Mucosa of rectum (tissue), 2 donors: ENCODE measurements at regions not wholly inside any gene's neighbourhood (a gene's known extent, or its start where the extent isn't known, plus 50 kb on each side); places are given as distances from the start of the nearest gene placed in this dataset.

Experiments
- H3K27ac ChIP-seq, 2 donors: one replicate each; pipeline ENCODE4 v1.7.0; 2013; ENCODE audit warnings: inconsistent platforms in 2 of 2, low read depth in 2 of 2, low read length in 2 of 2
- H3K27me3 ChIP-seq, 2 donors: one replicate each; pipeline ENCODE4 v1.7.0; 2013; ENCODE audit warnings: low read length in 2 of 2; ENCODE audit not compliant: control insufficient read depth in 2 of 2, insufficient read depth in 2 of 2
- H3K36me3 ChIP-seq, 2 donors: one replicate each; pipeline ENCODE4 v1.7.0; 2013; ENCODE audit warnings: low read length in 2 of 2; ENCODE audit not compliant: control insufficient read depth in 2 of 2, insufficient read depth in 2 of 2
- H3K4me1 ChIP-seq, 2 donors: one replicate each; pipeline ENCODE4 v1.7.0; 2013; ENCODE audit warnings: low read length in 2 of 2, mild to moderate bottlenecking in 1 of 2; ENCODE audit not compliant: control insufficient read depth in 2 of 2, insufficient read depth in 2 of 2
- H3K4me3 ChIP-seq, 2 donors: one replicate each; pipeline ENCODE4 v1.7.0; 2013; ENCODE audit warnings: low read length in 2 of 2
- H3K9ac ChIP-seq, 2 donors: one replicate each; pipeline ENCODE4 v1.7.0; 2013; ENCODE audit warnings: low read length in 2 of 2, low read depth in 1 of 2, mild to moderate bottlenecking in 1 of 2
- H3K9me3 ChIP-seq, 2 donors: one replicate each; pipeline ENCODE4 v1.7.0; 2013; ENCODE audit warnings: low read length in 2 of 2; ENCODE audit not compliant: control insufficient read depth in 2 of 2
- donor health status: healthy.
- donor health status: Normal muscosa, but diverticular disease.

DNA sequence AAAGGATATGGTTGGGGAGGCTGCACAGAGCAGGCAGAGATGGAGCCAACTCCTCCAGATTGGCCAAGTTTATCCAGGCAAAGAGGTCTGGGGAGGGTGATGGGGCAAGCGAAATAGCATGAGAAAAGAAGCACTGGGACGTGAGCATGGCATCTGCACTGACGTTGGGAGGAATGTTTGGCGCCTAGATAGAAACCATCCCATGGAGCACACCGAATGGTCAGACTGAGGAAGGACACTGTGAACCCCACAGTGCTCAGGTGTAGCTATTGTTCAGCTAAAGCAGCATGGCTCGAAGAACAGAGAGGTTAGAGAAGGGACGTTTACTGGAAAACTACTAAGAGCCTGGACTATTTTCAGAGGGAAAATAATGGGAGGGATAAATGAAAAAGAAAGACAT lies 387.1 kb downstream of the EMP1 start:
- Histone ChIP-seq H3K36me3 (no peaks in the 10 kb centered on the region), H3K27ac (no peak overlapping the region), H3K9me3 (no peaks in the 10 kb centered on the region), H3K9ac (no peak overlapping the region), H3K4me1 (no peaks in the 10 kb centered on the region), H3K4me3 (no peak overlapping the region), H3K27me3 (no peaks in the 10 kb centered on the region)

DNA sequence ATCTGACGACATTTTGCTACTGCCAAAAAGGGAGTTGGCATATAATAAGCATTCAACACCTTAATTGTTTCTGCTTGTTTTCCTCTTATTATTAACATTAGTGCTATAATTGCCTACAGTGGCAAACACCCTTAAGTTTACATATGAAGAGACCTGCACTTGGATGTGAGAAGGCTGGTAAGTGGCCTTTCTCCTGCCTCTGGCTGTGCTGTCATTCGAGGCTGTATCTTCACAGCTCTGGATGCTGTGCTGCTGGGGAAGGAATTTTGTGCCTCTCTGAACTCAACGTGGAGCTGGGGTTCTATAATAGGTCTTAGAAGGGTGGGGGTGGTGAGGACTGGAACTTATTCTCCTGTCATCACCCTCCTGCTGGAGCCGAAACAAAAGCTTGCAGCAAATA lies 385.9 kb downstream of the EMP1 start:
- H3K36me3 ChIP-seq = no peaks in the 10 kb centered on the region
- no peak overlapping the region for H3K4me3 ChIP-seq
- no peak overlapping the region for H3K27ac ChIP-seq
- H3K4me1 ChIP-seq = no peaks in the 10 kb centered on the region
- H3K27me3 ChIP-seq = no peaks in the 10 kb centered on the region
- H3K9ac ChIP-seq = no peak overlapping the region
- no peaks in the 10 kb centered on the region for H3K9me3 ChIP-seq

DNA sequence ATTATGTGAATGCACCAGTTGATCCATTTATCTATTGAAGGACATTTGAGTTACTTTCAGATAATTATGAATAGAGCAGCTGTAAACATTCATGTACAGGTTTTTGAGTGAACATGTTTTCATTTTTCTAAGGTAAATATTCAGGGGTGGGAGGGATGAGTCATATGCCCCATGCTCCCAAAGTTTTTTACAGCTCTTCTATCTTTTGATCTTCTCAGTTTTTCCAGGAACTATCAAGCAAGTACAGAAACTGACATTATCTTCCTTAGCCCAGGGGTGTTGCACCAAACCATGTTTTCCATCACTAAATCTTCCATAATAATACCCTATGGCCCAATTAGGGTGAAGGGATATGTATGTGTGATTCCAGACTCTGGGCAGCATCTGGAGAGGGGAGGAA lies 384.5 kb downstream of the EMP1 start:
- Histone ChIP-seq H3K27ac (no peak overlapping the region), H3K27me3 (no peaks in the 10 kb centered on the region), H3K4me3 (no peak overlapping the region), H3K9me3 (no peaks in the 10 kb centered on the region), H3K36me3 (no peaks in the 10 kb centered on the region), H3K4me1 (no peaks in the 10 kb centered on the region), H3K9ac (no peak overlapping the region)

DNA sequence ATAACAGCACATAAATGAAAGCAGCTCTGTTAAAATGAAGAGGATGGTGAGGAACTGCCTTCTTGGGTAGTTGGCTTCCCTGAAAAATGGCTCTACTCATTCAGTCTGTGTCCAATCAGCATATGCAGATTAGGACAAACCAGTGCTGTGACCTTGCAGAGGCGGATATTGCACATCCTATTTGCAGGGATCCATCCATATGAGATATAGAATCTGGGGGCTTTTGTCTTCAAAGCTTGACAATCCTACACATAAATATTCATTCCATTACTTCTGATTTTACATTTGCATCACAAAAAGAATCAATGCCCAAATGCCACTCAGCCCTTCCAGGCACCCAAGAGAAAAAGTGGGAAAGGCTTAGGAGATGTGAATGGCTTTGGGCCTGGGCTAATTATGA lies 383.7 kb downstream of the EMP1 start:
- Histone ChIP-seq H3K27me3 (no peaks in the 10 kb centered on the region), H3K9ac (no peak overlapping the region), H3K27ac (no peak overlapping the region), H3K4me1 (no peaks in the 10 kb centered on the region), H3K9me3 (no peaks in the 10 kb centered on the region), H3K36me3 (no peaks in the 10 kb centered on the region), H3K4me3 (no peak overlapping the region)

DNA sequence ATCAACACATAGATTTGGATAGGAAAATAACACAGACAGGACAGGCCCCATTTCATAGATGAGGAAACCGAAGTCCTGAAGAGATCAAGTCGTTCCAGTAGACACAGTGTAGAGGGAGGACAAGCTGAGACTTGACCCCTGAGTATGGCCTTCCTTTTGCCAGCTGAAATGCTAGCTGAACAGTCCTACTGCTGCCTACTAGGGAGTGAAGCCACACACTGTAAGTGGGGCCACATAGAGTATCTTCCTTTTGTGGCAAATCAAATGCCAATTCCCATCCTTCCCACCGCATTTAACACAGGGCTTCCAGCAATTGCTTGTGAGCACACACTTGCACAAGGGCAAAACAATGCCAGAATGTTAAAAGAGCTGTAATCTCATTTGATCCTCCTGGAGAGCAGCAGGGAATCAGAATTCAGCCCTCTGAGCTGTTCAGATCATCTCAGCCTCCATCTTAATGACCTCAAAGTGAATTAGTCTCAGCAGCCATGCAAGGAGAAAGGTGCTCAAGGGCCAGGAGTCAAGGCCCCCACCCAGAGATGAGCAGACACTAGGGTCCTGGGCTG lies 380.5 kb downstream of the EMP1 start:
- no peaks in the 10 kb centered on the region for H3K9me3 ChIP-seq
- H3K4me3 ChIP-seq = no peak overlapping the region
- no peaks in the 10 kb centered on the region for H3K27me3 ChIP-seq
- H3K36me3 ChIP-seq = no peaks in the 10 kb centered on the region
- no peak overlapping the region for H3K9ac ChIP-seq
- H3K4me1 ChIP-seq = no peaks in the 10 kb centered on the region
- H3K27ac ChIP-seq = no peak overlapping the region

DNA sequence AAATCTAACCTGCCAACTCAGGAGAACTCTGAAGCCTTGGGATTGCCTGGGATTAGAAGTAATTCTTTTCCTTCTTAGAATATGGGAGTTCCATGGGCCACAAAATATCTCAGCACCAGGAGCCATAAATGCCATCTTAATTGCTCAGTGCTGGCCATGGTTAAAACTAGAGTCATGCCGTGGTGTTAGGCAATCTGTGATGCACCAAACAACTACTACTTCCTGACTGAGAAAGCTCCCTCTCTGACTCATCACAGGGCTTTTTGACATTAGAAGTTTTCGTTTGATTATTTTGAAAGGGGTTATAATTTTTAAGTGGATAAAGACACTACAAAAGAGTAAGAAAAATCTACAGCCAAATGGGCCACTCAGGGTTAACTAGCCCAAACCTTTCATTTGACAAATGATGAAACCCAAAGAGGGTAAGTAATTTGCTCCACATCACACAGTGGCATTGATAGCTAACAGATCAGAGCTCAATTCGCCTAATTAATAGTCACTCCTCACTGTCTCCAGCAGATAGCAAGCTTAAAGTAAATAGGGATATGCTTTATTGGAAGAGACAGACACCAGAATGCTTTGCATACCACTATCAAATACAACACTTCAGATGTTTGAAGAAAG lies 377.3 kb downstream of the EMP1 start:
- Histone ChIP-seq H3K4me1 (no peaks in the 10 kb centered on the region), H3K9me3 (no peaks in the 10 kb centered on the region), H3K36me3 (no peaks in the 10 kb centered on the region), H3K9ac (no peak overlapping the region), H3K4me3 (no peak overlapping the region), H3K27me3 (no peaks in the 10 kb centered on the region), H3K27ac (no peak overlapping the region)

DNA sequence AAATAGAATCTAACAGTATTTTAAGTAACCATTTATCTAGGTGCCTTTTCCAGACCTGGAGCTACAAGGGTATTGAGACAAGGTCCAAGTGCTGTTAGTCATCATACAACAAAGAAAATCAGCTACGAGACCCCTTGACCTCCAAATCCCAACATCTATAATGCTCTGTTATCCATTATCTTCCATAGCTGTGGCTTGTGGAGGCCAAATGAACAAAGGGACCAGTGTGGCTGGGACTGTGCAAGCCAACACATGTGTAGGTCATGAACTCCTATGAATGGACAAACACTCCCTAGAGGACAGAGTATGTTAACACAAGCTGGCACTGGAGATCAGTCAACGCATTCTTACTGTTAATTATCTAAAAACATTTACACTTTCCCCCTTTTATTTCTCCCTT lies 374.5 kb downstream of the EMP1 start:
- H3K4me1 ChIP-seq = no peaks in the 10 kb centered on the region
- no peak overlapping the region for H3K27ac ChIP-seq
- no peaks in the 10 kb centered on the region for H3K27me3 ChIP-seq
- no peak overlapping the region for H3K4me3 ChIP-seq
- no peaks in the 10 kb centered on the region for H3K9me3 ChIP-seq
- no peak overlapping the region for H3K9ac ChIP-seq
- no peaks in the 10 kb centered on the region for H3K36me3 ChIP-seq

DNA sequence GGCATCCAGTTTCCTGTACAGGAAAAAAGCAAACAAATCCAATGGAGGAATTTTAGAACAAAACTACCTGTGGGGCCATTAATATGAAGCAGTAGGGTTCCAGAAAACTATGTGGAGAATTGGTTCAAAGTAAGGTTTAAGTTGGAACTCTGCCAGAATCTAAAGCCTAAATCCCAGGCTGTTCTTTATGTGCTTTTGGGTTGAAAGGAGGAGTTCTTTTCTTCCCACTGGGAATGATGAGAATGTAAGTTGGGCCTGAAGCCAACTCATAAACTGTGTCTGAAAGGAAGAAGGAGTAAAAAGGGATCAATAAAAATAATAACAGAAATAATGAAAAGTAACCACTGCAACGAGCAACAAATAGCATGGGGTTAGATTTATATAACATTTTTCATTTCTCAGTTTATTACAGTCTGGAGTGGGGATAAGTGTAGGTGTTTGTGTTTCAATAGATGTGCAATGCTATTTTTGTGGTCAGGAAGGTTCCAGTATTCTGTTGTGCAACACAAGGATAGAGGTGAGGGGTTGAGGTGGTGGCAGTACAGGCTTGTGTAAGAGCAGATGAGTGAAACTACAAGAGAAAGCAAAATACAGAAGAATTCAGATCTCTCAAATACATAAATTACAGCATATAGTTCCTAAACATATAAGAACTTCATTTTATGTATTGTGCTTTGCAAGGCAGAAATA lies 373.6 kb downstream of the EMP1 start:
- no peak overlapping the region for H3K4me3 ChIP-seq
- no peaks in the 10 kb centered on the region for H3K27me3 ChIP-seq
- no peaks in the 10 kb centered on the region for H3K4me1 ChIP-seq
- no peaks in the 10 kb centered on the region for H3K9me3 ChIP-seq
- H3K9ac ChIP-seq = no peak overlapping the region
- H3K36me3 ChIP-seq = no peaks in the 10 kb centered on the region
- no peak overlapping the region for H3K27ac ChIP-seq

DNA sequence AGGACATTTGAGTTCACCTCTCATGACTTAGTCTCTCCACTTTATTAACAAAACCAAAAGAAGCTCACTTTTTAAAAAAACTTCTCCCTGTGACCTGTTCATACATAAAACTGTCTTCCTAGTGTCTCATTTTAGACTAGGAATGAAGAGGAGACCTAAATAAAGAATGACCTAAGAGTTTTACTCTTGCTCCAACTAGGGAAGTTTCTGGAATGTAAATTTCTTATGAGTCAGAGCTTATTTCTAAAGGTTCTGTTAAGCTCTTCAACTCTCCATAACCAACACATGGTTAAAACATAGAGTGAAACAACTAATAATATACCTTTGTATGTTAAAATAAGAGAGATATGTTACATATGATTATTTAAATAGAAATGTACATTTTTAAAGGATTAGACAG lies 369.8 kb downstream of the EMP1 start:
- Histone ChIP-seq H3K9ac (no peak overlapping the region), H3K9me3 (no peaks in the 10 kb centered on the region), H3K4me1 (no peaks in the 10 kb centered on the region), H3K27ac (no peak overlapping the region), H3K4me3 (no peak overlapping the region), H3K27me3 (no peaks in the 10 kb centered on the region), H3K36me3 (no peaks in the 10 kb centered on the region)

DNA sequence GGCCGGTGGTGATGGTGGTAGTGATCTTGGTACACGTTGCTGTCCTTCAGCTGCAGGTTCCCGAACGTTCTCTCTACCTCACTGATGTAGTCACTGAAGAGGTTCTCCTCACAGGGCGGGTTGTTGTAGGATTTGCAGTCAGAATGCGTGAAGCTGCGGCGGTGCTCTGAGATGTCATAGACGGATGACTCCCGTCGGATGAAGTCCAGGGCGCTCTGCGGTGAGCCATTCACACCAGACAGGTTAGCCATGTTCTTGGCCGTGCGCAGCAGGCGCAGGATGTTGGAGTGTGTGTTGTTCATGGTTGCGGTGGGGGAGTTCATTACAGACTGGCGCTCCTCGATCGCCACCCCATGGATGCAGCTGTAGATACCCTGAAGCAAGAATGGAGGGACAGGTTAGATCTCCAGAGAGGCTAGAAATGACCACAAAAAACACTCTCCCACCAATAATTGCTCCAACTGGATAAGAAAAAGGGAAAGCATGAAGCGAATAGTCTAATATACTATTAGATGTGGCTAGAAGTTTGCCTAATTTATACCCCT lies 367.8 kb downstream of the EMP1 start:
- Histone ChIP-seq H3K4me1 (peaks cover 0 to 5% of the 10 kb centered on the region in 2 donors), H3K36me3 (no peaks in the 10 kb centered on the region), H3K9ac (no peak overlapping the region), H3K9me3 (no peaks in the 10 kb centered on the region), H3K4me3 (no peak overlapping the region), H3K27ac (no peak overlapping the region), H3K27me3 (no peaks in the 10 kb centered on the region)
